ENCODE measurements at regions not wholly inside any gene's neighbourhood (a gene's known extent, or its start where the extent isn't known, plus 50 kb on each side); places are given as distances from the start of the nearest gene placed in this dataset.
"Not testable (repeated sequence)": the region's sequence is repeated elsewhere in the genome, so short reads cannot be mapped to it uniquely, and the experiment has no call there.

- DNase-seq (ENCODE audit: low spot score): no peak
These were observed 63.1 kb upstream of the NDN start for GRCh38 chr15:23750179-23750578.

- no peak for DNase-seq (ENCODE audit: low spot score)
These were observed 63.7 kb upstream of the NDN start for GRCh38 chr15:23750776-23751175.

- DNase-seq (ENCODE audit: low spot score): no peak
These were observed 66.1 kb upstream of the NDN start for GRCh38 chr15:23753248-23753647.

GRCh38 chr15:23758891-23759290, 71.8 kb upstream of the NDN start:
- DNase-seq (ENCODE audit: low spot score): no peak

- DNase-seq (ENCODE audit: low spot score): no peak
These were observed 72.9 kb upstream of the NDN start for GRCh38 chr15:23760024-23760423.

GRCh38 chr15:23761386-23761785, 74.3 kb upstream of the NDN start:
- no peak for DNase-seq (ENCODE audit: low spot score)

GRCh38 chr15:23762026-23762425, 74.9 kb upstream of the NDN start:
- no peak for DNase-seq (ENCODE audit: low spot score)

- DNase-seq (ENCODE audit: low spot score): no peak
These were observed 75.9 kb upstream of the NDN start for GRCh38 chr15:23763021-23763420.

GRCh38 chr15:23764306-23764705, 77.2 kb upstream of the NDN start:
- no peak for DNase-seq (ENCODE audit: low spot score)

- DNase-seq (ENCODE audit: low spot score): no peak
These were observed 77.6 kb upstream of the NDN start for GRCh38 chr15:23764716-23765115.

GRCh38 chr15:23766779-23767178, 79.7 kb upstream of the NDN start:
- not testable (repeated sequence) for DNase-seq (ENCODE audit: low spot score)

- no peak for DNase-seq (ENCODE audit: low spot score)
These were observed 86.0 kb upstream of the NDN start for GRCh38 chr15:23773093-23773492.

GRCh38 chr15:23787346-23788105, 100.4 kb upstream of the NDN start:
- no peak for DNase-seq (ENCODE audit: low spot score)

- DNase-seq (ENCODE audit: low spot score): no peak
These were observed 106.1 kb upstream of the NDN start for GRCh38 chr15:23793191-23793680.

- no peak for DNase-seq (ENCODE audit: low spot score)
These were observed 110.8 kb upstream of the NDN start for GRCh38 chr15:23797747-23798446.

GRCh38 chr15:23801881-23802280, 114.8 kb upstream of the NDN start:
- DNase-seq (ENCODE audit: low spot score): no peak

- DNase-seq (ENCODE audit: low spot score): not testable (repeated sequence)
These were observed 115.9 kb upstream of the NDN start for GRCh38 chr15:23802896-23803435.

GRCh38 chr15:23806980-23807379, 119.9 kb upstream of the NDN start:
- no peak for DNase-seq (ENCODE audit: low spot score)

GRCh38 chr15:23823508-23823907, 136.4 kb upstream of the NDN start:
- DNase-seq (ENCODE audit: low spot score): peak; percentile 56

- DNase-seq (ENCODE audit: low spot score): no peak
These were observed 141.7 kb upstream of the NDN start for GRCh38 chr15:23828786-23829185.

- DNase-seq (ENCODE audit: low spot score): no peak
These were observed 148.8 kb upstream of the NDN start for GRCh38 chr15:23835953-23836352.

- DNase-seq (ENCODE audit: low spot score): no peak
These were observed 152.9 kb upstream of the NDN start for GRCh38 chr15:23839893-23840474.

GRCh38 chr15:23846218-23846617, 159.1 kb upstream of the NDN start:
- DNase-seq (ENCODE audit: low spot score): no peak
